Gastrocnemius medialis (tissue), 4 donors: ENCODE measurements at regions not wholly inside any gene's neighbourhood (a gene's known extent, or its start where the extent isn't known, plus 50 kb on each side); places are given as distances from the start of the nearest gene placed in this dataset.

Source experiments
- ATAC-seq, 2 donors: fragments of 150-250 bp; one replicate each; pipeline ENCODE4 v1.9.1; 2016
- DNase-seq, 2 donors: peaks; one replicate each; pipeline ENCODE4 v3.0.0-alpha.2; 2019
- H3K27ac ChIP-seq, 4 donors: fragments of 200-600 bp; sonication (generic); 1 replicate in 1 of 4; 2 replicates in 3 of 4; pipeline ENCODE4 v1.5.1; 2016 to 2018; ENCODE audit warnings: mild to moderate bottlenecking in 2 of 4, moderate library complexity in 1 of 4
- H3K27me3 ChIP-seq, 3 donors: fragments of 200-600 bp; sonication (generic) in 2 of 3; 1 replicate in 1 of 3; 2 replicates in 2 of 3; pipeline versions ENCODE4 v1.5.1 to v1.6.0; 2016 to 2019; ENCODE audit warnings: mild to moderate bottlenecking in 1 of 3, moderate library complexity in 1 of 3
- H3K36me3 ChIP-seq, 2 donors: fragments of 200-600 bp; sonication (generic) in 1 of 2; one replicate each; pipeline ENCODE4 v1.5.1; 2017 to 2018
- H3K4me1 ChIP-seq, 2 donors: fragments of 200-600 bp; sonication (generic) in 1 of 2; one replicate each; pipeline ENCODE4 v1.5.1; 2016 to 2017; ENCODE audit warnings: mild to moderate bottlenecking in 2 of 2
- H3K4me3 ChIP-seq, 4 donors: fragments of 200-600 bp; sonication (generic) in 3 of 4; 1 replicate in 1 of 4; 2 replicates in 3 of 4; pipeline ENCODE4 v1.5.1; 2016 to 2019; ENCODE audit warnings: mild to moderate bottlenecking in 2 of 4
- H3K9me3 ChIP-seq, 3 donors: fragments of 200-600 bp; sonication (generic) in 2 of 3; 1 replicate in 1 of 3; 2 replicates in 2 of 3; pipeline ENCODE4 v1.5.1; 2016 to 2019
- CTCF ChIP-seq, 5 experiments: fragments of 450-650 bp in 3 of 5; fragments of 200-600 bp in 2 of 5; sonication (generic) in 2 of 5; IDR thresholded peaks in 4 of 5; conservative IDR thresholded peaks in 1 of 5; 1 replicate in 4 of 5; 2 replicates in 1 of 5; pipeline ENCODE4 v1.5.1; 2016 to 2019; ENCODE audit warnings: antibody characterized with exemption in 5 of 5, mild to moderate bottlenecking in 3 of 5, moderate library complexity in 3 of 5
- POLR2A ChIP-seq, 2 donors: fragments of 450-650 bp; IDR thresholded peaks; one replicate each; pipeline ENCODE4 v1.6.1; 2017; ENCODE audit warnings: antibody characterized with exemption in 2 of 2, mild to moderate bottlenecking in 2 of 2, moderate library complexity in 2 of 2
- in situ Hi-C, 4 donors: fragments of 200-750 bp; cut with MboI; loops; one replicate each; pipeline versions ENCODE4 v1.15.0 to v1.8.0; 2017; ENCODE audit warnings: low sequenced_read_pairs in 4 of 4
- intact Hi-C: fragments of 100-400 bp; cut with DNase I; formaldehyde crosslinking; loops from one replicate; pipeline ENCODE4 v1.15.1; 2023; ENCODE audit warnings: low total_unique reads

- no peak for ATAC-seq
- intact Hi-C loops = no loop called here
- Histone ChIP-seq H3K27ac (no peak overlapping the region), H3K36me3 (no peaks in the 10 kb centered on the region), H3K4me3 (no peak overlapping the region), H3K4me1 (no peaks in the 10 kb centered on the region), H3K9me3 (no peaks in the 10 kb centered on the region), H3K27me3 (no peaks in the 10 kb centered on the region)
- in situ Hi-C loops = no loop called here
- no peak for TF ChIP-seq CTCF (IDR thresholded peaks at IDR 0.05 in 4 of 5, conservative IDR thresholded peaks at IDR 0.05 in 1 of 5)
- TF ChIP-seq POLR2A (IDR thresholded peaks at IDR 0.05) = no peak
- no peak for DNase-seq
These were observed 131.2 kb upstream of the UNC5B start for GRCh38 chr10:71081229-71081560.

GRCh38 chr10:71081912-71082311, 130.5 kb upstream of the UNC5B start:
- no peaks in the 10 kb centered on the region for H3K36me3 ChIP-seq
- H3K4me3 ChIP-seq = no peak overlapping the region
- in situ Hi-C loops (no loop called here), intact Hi-C loops (no loop called here)
- DNase-seq = no peak
- no peak for ATAC-seq
- no peak for TF ChIP-seq CTCF (IDR thresholded peaks at IDR 0.05 in 4 of 5, conservative IDR thresholded peaks at IDR 0.05 in 1 of 5)
- TF ChIP-seq POLR2A (IDR thresholded peaks at IDR 0.05) = no peak
- no peaks in the 10 kb centered on the region for H3K27me3 ChIP-seq
- no peaks in the 10 kb centered on the region for H3K4me1 ChIP-seq
- no peaks in the 10 kb centered on the region for H3K9me3 ChIP-seq
- no peak overlapping the region for H3K27ac ChIP-seq

- in situ Hi-C loops = no loop called here
- Histone ChIP-seq H3K9me3 (no peaks in the 10 kb centered on the region), H3K4me1 (no peaks in the 10 kb centered on the region), H3K27ac (no peak overlapping the region), H3K36me3 (no peaks in the 10 kb centered on the region), H3K4me3 (no peak overlapping the region), H3K27me3 (no peaks in the 10 kb centered on the region)
- ATAC-seq (no peak), DNase-seq (no peak)
- TF ChIP-seq CTCF (IDR thresholded peaks at IDR 0.05 in 4 of 5, conservative IDR thresholded peaks at IDR 0.05 in 1 of 5) (no peak), POLR2A (IDR thresholded peaks at IDR 0.05) (no peak)
- intact Hi-C loops = no loop called here
These were observed 129.2 kb upstream of the UNC5B start for GRCh38 chr10:71082960-71083715.

- no peaks in the 10 kb centered on the region for H3K36me3 ChIP-seq
- no peak overlapping the region for H3K27ac ChIP-seq
- TF ChIP-seq POLR2A (IDR thresholded peaks at IDR 0.05) (no peak), CTCF (IDR thresholded peaks at IDR 0.05 in 4 of 5, conservative IDR thresholded peaks at IDR 0.05 in 1 of 5) (no peak)
- H3K4me3 ChIP-seq = no peak overlapping the region
- DNase-seq (no peak), ATAC-seq (no peak)
- no peaks in the 10 kb centered on the region for H3K27me3 ChIP-seq
- H3K9me3 ChIP-seq = no peaks in the 10 kb centered on the region
- in situ Hi-C loops (no loop called here), intact Hi-C loops (no loop called here)
- no peaks in the 10 kb centered on the region for H3K4me1 ChIP-seq
These were observed 128.7 kb upstream of the UNC5B start for GRCh38 chr10:71083716-71083975.
